Hematopoietic multipotent progenitor cell treated with erythropoietin and hydrocortisone succinate and interleukin-3 and kit ligand, for 4 days (in vitro differentiated cells): ENCODE measurements at regions not wholly inside any gene's neighbourhood (a gene's known extent, or its start where the extent isn't known, plus 50 kb on each side); places are given as distances from the start of the nearest gene placed in this dataset.
"Not testable (repeated sequence)": the region's sequence is repeated elsewhere in the genome, so short reads cannot be mapped to it uniquely, and the experiment has no call there.

Source experiments
- DNase-seq: peaks from one replicate; pipeline ENCODE4 v3.0.0-alpha.2; 2015

GRCh38 chr14:106518054-106518943, 991.9 kb downstream of the TMEM121 start:
- DNase-seq, result peak; percentile 76

- DNase-seq, result not testable (repeated sequence)
These were observed 995.7 kb downstream of the TMEM121 start for GRCh38 chr14:106522118-106522517.

DNA sequence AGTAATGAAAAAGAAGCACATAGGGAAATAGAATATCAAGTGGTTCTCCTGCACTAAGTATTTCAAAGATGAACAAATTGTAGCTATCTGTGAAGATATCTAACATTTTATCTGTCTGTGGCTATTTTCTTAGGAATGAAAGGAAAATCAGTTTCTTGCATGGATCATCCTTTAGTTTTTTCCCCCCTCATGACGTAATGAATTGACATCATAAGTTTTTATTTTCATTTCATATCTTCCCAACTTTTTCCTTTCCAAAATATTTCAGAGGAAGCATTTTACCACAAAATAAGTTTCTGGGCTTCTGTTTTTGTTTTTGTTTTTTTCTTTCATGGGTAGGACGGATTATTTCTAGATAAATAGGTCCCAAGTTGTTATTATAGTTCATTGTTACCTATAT, 996.6 kb downstream of the TMEM121 start:
- DNase-seq, result no peak

DNA sequence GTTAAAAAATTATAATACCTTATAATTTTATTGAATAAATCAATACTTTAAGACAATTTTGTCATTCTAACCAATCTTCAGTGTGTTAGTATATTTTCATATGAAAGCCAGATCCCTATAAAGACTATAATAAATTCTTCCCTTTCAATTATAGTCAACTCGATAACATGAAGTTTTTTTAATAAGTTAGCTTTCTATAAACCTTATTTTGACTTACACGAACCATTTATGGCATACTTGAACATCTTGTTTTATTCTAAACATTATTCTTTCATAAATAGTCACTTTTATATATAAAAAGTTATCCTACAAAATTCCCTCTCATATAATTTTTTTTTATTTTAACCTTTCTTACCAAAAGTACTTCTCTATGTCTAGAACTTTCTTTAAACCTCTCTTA, 1002.3 kb downstream of the TMEM121 start:
- DNase-seq, result no peak

DNA sequence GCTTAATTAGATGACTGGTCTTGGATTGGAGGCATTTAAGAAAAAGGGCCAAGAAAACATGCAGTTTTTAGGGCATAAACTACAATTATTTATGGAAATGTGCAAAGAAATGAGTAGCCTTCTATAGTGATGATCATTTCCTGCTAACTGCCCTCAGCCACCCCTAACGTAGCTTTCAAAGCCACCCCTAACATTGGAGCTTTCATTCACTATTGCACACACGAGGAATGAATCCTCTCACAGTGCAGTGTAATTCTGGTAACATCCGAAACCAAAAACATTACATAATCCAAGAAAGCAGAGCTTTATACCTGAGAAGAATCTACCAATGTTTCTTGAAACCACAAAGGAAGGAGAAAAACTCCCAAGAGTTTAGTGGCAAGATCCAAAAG, 1003.6 kb downstream of the TMEM121 start:
- DNase-seq, result no peak

GRCh38 chr14:106530423-106531107, 1004.2 kb downstream of the TMEM121 start:
- peak; percentile 53 for DNase-seq

DNA sequence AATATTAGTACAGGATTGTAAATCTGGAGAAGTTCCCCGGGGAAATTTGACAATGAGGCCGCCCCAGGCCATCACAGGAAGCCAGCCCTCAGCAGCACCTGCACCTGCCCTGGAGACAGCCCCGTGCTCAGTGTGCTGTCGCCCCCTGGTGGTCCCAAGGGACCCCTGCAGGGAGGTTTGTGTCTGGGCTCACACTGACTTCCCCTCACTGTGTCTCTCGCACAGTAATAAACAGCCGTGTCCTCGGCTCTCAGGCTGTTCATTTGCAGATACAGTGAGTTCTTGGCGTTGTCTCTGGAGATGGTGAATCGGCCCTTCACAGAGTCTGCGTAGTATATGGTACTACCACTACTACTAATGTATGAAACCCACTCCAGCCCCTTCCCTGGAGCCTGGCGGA, 1011.2 kb downstream of the TMEM121 start:
- not testable (repeated sequence) for DNase-seq

DNA sequence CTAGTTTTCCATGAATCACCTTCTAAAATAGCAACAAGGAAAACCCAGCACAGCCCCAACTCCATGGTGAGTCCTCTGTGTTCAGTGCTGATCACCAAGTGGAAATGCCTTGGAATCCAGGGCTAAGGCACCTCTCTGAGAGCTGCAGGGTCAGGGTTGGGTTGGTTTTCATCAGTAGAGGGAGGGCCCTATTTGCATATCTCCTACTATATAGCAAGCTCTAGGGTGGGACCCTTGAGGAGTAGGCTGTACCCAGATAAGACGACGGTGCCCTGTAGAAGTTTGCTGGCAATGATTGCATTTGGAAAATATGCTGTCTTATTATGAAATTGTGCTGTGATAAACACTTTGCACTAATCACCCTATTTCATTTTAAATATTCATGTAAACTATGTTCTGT, 1011.8 kb downstream of the TMEM121 start:
- peak; percentile 78 for DNase-seq

DNA sequence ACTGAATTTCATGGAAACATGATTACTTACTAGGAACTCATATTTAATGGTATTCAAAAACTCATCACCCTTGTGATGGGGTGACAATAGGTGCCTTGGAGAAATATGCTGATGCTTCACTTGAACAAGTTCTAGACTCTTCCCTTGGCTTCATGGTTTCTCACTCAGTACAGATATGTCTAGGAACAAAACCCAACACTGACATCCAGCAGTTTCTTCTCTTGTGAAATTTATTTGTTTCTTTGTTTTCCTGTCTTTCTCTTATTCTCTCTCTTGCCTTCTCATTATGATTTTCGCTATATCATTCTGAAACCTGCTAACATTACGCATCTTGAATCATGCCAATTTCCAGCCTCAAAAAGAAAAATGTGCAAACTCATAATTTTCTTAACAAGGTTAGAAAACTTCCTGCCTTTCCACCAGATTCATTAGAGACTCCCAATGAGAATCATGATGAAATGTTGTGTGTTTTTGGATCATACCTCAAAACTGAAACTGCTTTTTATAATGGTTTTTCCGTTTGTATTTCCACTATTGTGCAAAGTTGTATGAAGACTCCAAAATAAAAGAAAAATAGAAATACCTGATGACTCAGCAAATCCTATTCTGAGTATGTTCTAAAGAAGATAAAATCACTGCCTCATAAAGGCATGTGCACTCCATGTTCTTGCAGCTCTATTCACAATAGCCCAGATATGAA, 1021.5 kb downstream of the TMEM121 start:
- DNase-seq, result no peak

- DNase-seq, result no peak
These were observed 1022.7 kb downstream of the TMEM121 start for GRCh38 chr14:106549064-106549463.

- peak; percentile 64 for DNase-seq
These were observed 1024.9 kb downstream of the TMEM121 start for GRCh38 chr14:106551265-106551664.

GRCh38 chr14:106556211-106556610, 1029.8 kb downstream of the TMEM121 start:
- not testable (repeated sequence) for DNase-seq

GRCh38 chr14:106556665-106557289, 1030.4 kb downstream of the TMEM121 start:
- peak; percentile 81 for DNase-seq

DNA sequence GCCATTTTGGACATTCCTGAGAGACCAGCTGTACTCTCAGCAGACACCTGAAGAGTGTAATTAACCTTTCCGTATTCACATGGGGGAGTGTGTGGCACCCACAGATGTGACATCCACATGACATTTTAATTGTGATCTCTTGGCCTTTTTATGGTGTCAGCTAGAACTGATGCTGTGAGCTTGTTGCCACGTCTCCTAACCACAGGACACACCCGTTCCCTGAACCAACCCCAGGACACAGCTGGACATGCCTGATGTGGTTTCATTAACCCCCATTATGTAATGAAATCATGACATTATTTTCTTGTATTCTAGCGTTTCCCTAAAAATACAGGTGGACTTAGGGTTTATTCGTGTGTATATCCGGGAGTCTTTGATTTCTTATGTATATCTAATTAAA, 1036.1 kb downstream of the TMEM121 start:
- DNase-seq, result peak; percentile 88

DNA sequence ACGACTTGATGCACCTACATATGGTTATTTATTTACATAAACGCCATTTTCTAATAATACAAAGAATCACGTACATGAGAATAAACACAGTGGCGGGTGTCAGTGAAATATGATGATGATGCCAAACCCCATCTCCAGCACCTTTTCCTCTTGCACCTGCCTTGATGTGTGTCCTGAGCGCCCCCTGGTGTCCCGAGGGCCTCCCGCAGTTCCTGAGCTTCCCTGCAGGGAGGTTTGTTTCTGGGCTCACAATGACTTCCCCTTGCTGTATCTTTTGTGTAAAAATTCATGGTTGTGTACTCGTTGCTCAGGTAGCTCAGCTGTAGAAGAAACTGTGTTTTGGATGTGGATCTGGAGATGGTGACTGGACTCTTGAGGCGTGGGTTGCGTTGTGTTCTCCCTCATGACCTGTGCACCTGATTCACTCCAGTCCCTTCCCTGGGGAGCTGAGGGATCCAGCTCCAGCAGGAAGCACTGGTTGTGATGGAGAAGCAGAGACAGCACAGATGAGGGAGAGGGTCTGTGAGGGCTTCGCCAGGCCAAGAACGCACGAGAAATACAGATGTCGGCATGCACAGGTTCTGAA, 1037.8 kb downstream of the TMEM121 start:
- DNase-seq, result peak; percentile 84

- DNase-seq, result no peak
These were observed 1052.1 kb downstream of the TMEM121 start for GRCh38 chr14:106578481-106578880.

DNA sequence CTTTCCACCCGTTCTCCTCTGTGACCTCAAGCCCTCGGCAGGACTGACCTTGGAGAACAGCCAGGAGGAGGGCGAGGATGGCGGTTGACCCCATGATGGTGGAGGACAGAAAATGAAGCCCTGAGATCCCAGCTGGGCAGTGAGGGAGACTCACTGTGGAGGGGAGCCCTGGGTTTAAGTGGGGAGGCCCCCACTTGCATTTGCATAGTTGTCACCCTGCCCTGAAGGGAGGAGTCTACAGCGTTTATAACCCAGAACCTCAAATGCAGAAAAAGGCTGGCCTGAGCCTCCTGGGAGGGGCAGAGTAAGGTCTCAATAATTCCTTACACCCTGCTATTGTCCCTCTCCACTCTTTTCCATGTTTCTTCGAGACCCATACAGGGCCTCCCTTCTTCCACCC, 1052.7 kb downstream of the TMEM121 start:
- no peak for DNase-seq

GRCh38 chr14:106585692-106586091, 1059.3 kb downstream of the TMEM121 start:
- DNase-seq, result no peak

GRCh38 chr14:106586098-106586704, 1059.8 kb downstream of the TMEM121 start:
- DNase-seq, result peak; percentile 77

GRCh38 chr14:106591539-106591938, 1065.2 kb downstream of the TMEM121 start:
- DNase-seq, result not testable (repeated sequence)

DNA sequence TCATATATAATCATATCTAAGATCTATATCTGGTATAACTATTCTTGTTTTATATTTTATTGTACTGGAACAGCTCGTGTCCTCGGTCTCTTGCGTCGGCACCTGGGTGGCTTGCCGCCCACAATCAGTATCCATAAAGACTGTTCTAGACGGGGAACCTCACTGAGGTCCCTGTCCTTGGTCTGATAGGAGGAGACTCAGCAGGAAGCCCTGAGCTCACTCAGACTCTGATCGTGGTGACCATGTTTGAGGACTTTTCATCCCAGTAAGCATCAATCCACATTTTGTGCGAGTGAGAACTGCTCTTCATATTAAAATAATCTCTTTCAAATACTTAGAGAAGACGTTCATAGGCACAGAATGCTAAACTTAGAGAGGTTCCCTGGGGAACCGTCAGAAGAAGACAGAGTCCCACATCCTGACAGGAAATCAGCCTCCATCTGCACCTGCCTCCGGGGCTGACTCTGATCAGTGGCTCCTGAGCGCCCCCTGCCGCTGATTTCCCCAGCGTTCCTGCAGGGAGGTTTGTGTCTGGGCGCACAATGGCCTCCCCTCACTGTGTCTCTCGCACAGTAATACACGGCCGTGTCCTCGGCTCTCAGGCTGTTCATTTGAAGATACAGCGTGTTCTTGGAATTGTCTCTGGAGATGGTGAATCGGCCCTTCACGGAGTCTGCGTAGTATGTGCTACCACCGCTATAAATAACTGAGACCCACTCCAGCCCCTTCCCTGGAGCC, 1065.9 kb downstream of the TMEM121 start:
- peak; percentile 1 for DNase-seq
